ENCODE measurements at regions not wholly inside any gene's neighbourhood (a gene's known extent, or its start where the extent isn't known, plus 50 kb on each side); places are given as distances from the start of the nearest gene placed in this dataset.

DNA sequence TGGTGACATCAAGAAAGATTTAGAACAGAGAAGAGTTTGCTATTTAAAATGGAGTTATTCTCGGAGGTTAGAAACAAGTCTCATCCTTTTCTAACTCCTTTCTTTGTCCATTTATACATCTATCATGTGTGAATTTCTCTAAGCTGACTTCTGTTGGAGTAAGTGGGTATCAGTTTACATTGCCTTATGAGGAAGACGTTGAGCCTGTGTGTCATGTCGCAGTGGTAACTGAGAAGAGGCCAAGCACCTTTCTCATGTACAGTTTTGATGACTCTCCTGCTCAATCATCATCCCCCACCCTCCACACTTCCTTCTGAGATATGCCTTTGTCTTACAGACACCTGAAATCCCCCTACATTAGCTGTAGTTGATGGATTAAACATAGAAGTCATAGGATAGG, 624.8 kb downstream of the LIG4 start:
- no peaks in the 10 kb centered on the region for H3K36me3 Mint-ChIP-seq (ENCODE audit: insufficient read depth, unreplicated experiment)
- intact Hi-C loops (cut with micrococcal nuclease; ENCODE audit: unreplicated experiment) = no loop called here
- no peaks in the 10 kb centered on the region for H3K27me3 ChIP-seq (replicated peaks; ENCODE audit: control insufficient read depth, insufficient read depth, low read length)
- no peak overlapping the region for H3K4me3 Mint-ChIP-seq (ENCODE audit: unreplicated experiment)
- ChIA-PET CTCF (no interaction called here), POLR2A (no interaction called here)
- no peaks in the 10 kb centered on the region for H3K9me3 ChIP-seq
- H3K4me3 ChIP-seq (ENCODE audit: low read depth, low read length) = no peak overlapping the region
- DNase-seq = no peak
- H3K4me1 Mint-ChIP-seq (ENCODE audit: low read depth, unreplicated experiment) = no peaks in the 10 kb centered on the region
- TF ChIP-seq, protein P1, sequence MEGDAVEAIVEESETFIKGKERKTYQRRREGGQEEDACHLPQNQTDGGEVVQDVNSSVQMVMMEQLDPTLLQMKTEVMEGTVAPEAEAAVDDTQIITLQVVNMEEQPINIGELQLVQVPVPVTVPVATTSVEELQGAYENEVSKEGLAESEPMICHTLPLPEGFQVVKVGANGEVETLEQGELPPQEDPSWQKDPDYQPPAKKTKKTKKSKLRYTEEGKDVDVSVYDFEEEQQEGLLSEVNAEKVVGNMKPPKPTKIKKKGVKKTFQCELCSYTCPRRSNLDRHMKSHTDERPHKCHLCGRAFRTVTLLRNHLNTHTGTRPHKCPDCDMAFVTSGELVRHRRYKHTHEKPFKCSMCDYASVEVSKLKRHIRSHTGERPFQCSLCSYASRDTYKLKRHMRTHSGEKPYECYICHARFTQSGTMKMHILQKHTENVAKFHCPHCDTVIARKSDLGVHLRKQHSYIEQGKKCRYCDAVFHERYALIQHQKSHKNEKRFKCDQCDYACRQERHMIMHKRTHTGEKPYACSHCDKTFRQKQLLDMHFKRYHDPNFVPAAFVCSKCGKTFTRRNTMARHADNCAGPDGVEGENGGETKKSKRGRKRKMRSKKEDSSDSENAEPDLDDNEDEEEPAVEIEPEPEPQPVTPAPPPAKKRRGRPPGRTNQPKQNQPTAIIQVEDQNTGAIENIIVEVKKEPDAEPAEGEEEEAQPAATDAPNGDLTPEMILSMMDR (IDR thresholded peaks at IDR 0.05; ENCODE audit: insufficient read depth in 1 of 2, low read depth in 1 of 2, low read length in 1 of 2, severe bottlenecking in 1 of 2, unreplicated experiment in 1 of 2) = no peak
- no TSS peak for BruUV-seq (replicated peaks)
- H3K9me3 Mint-ChIP-seq (ENCODE audit: unreplicated experiment) = no peaks in the 10 kb centered on the region
- H3K27ac Mint-ChIP-seq (ENCODE audit: unreplicated experiment) = no peak overlapping the region
- H3K27me3 Mint-ChIP-seq (ENCODE audit: insufficient read depth, unreplicated experiment) = peaks cover 7% of the 10 kb centered on the region
- no peaks in the 10 kb centered on the region for H3K36me3 ChIP-seq (ENCODE audit: control insufficient read depth, insufficient read depth, low read length)
- H3K4me1 ChIP-seq = no peaks in the 10 kb centered on the region

DNA sequence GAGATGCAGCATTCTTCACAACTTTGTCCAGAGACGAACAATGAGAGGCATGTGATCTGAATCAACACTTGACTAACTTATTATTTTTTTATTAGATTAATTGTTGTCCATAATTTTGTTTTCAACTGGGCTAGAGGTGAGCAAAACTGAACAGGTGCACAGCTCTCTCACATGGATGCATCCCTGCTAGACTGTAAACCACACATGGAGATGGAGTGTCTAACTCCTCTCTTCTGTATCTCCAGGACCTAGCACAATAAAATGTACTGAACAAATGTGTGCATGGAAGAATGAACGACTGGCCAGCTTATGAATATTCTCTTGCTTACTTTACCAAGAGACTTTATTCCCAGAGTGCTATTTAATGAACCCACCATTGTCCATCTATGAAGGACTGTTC, 627.7 kb downstream of the LIG4 start:
- Mint-ChIP-seq H3K27ac (ENCODE audit: unreplicated experiment) (no peak overlapping the region), H3K9me3 (ENCODE audit: unreplicated experiment) (no peaks in the 10 kb centered on the region), H3K4me3 (ENCODE audit: unreplicated experiment) (no peak overlapping the region), H3K27me3 (ENCODE audit: insufficient read depth, unreplicated experiment) (peaks cover 7% of the 10 kb centered on the region), H3K36me3 (ENCODE audit: insufficient read depth, unreplicated experiment) (no peaks in the 10 kb centered on the region), H3K4me1 (ENCODE audit: low read depth, unreplicated experiment) (no peaks in the 10 kb centered on the region)
- TF ChIP-seq, protein P1 (IDR thresholded peaks at IDR 0.05; ENCODE audit: insufficient read depth in 1 of 2, low read depth in 1 of 2, low read length in 1 of 2, severe bottlenecking in 1 of 2, unreplicated experiment in 1 of 2) = no peak
- Histone ChIP-seq H3K27me3 (replicated peaks; ENCODE audit: control insufficient read depth, insufficient read depth, low read length) (no peaks in the 10 kb centered on the region), H3K4me1 (no peaks in the 10 kb centered on the region), H3K36me3 (ENCODE audit: control insufficient read depth, insufficient read depth, low read length) (no peaks in the 10 kb centered on the region), H3K4me3 (ENCODE audit: low read depth, low read length) (no peak overlapping the region), H3K9me3 (no peaks in the 10 kb centered on the region)
- intact Hi-C loops (cut with micrococcal nuclease; ENCODE audit: unreplicated experiment) = no loop called here
- no peak for DNase-seq
- no TSS peak for BruUV-seq (replicated peaks)
- POLR2A ChIA-PET = no interaction called here
- CTCF ChIA-PET = no interaction called here

DNA sequence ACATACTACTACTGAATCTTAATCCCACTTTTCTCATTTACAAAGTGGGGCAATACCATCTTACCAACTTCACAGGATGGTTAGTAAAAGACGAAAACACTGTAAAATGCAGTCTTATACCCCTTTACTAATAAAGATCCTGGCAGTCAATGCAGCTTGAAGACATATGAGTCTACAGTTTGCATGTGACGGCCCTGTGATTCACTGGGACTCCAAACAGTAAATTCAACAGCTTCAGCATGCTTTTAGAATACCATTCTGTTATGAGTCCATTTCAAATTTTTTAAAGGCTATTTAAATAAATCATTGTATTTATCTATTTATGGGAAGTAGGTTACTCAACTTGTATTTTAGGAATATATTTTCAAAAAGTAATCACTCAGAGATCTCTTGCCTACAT, 629.1 kb downstream of the LIG4 start:
- BruUV-seq (replicated peaks) = no TSS peak
- intact Hi-C loops (cut with micrococcal nuclease; ENCODE audit: unreplicated experiment) = no loop called here
- ChIA-PET CTCF (no interaction called here), POLR2A (no interaction called here)
- TF ChIP-seq, protein P1 (IDR thresholded peaks at IDR 0.05; ENCODE audit: insufficient read depth in 1 of 2, low read depth in 1 of 2, low read length in 1 of 2, severe bottlenecking in 1 of 2, unreplicated experiment in 1 of 2) = no peak
- Mint-ChIP-seq H3K4me1 (ENCODE audit: low read depth, unreplicated experiment) (no peaks in the 10 kb centered on the region), H3K36me3 (ENCODE audit: insufficient read depth, unreplicated experiment) (no peaks in the 10 kb centered on the region), H3K27ac (ENCODE audit: unreplicated experiment) (no peak overlapping the region), H3K27me3 (ENCODE audit: insufficient read depth, unreplicated experiment) (peaks cover 7% of the 10 kb centered on the region), H3K9me3 (ENCODE audit: unreplicated experiment) (no peaks in the 10 kb centered on the region), H3K4me3 (ENCODE audit: unreplicated experiment) (no peak overlapping the region)
- no peaks in the 10 kb centered on the region for H3K4me1 ChIP-seq
- no peaks in the 10 kb centered on the region; the same call in 1 of the 2 replicates for H3K9me3 ChIP-seq
- H3K4me3 ChIP-seq (ENCODE audit: low read depth, low read length) = no peak overlapping the region
- DNase-seq = no peak
- H3K36me3 ChIP-seq (ENCODE audit: control insufficient read depth, insufficient read depth, low read length) = no peaks in the 10 kb centered on the region
- no peaks in the 10 kb centered on the region for H3K27me3 ChIP-seq (replicated peaks; ENCODE audit: control insufficient read depth, insufficient read depth, low read length)
